NCI-H1436 (cell line): ENCODE measurements at regions not wholly inside any gene's neighbourhood (a gene's known extent, or its start where the extent isn't known, plus 50 kb on each side); places are given as distances from the start of the nearest gene placed in this dataset.
"Not testable (repeated sequence)": the region's sequence is repeated elsewhere in the genome, so short reads cannot be mapped to it uniquely, and the experiment has no call there.

Experiments used
- DNase-seq: peaks from one replicate; lab custom pipeline; 2025; lab: John Stamatoyannopoulos, UW

DNA sequence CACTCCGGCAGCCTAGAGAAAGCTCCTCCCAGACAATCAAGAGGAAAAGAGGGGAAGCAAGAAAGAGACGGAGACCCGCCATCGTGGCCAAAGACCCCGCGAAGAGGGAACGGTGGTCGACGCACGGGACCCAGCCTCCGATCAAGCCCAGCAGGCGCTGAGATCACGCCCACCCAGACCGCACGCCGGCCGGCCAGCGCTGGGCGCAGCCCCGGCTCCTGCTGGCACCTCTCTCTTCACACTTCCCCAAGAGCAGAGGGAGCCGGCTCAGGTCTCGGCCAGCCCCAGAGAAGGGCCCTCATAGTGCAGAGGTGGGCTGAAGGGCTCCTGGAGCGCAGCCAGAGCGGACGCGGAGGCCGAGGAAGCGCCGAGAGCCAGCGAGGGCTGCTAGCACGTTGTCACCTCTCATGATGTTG lies 918.4 kb upstream of the ADAMTS5 start:
- DNase-seq = no peak

DNA sequence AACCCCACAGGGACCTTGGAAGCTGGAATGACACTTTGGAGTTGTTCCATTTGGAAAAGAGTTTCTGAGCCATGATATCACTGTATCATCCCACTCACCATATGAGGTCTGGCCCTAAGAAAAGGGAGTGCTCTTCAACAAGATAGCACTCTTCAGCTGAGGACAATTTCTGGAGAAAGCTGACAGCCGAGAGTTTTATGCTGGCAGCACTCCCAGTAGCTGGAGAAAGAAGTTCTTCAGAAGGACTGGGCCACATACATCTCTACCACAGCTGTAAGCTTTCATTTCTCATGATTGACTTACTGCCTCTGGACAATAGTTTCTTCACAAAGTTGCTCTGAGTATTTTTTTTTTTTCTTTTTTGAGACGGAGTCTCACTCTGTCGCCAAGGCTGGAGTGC lies 914.4 kb upstream of the ADAMTS5 start:
- DNase-seq = not testable (repeated sequence)

DNA sequence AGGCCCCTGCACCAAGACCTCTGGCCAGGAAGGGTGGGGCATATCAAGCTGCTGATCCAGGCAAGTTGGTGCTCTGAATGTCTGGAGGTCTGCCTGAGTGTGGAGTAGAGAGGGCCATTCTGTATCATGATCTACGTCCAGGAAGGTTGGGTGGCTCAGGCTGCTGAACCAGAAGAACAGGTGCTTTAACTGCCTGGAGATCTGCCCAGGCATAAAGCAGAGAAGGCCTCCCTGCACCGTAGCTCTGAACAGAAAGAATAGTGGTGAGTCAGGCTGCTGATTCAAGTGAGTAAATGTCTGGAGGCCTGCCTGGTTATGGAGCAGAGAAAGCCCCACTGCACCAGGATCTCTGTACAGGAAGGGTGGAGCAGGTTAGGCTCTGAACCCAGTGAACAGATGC lies 905.5 kb upstream of the ADAMTS5 start:
- not testable (repeated sequence) for DNase-seq

DNA sequence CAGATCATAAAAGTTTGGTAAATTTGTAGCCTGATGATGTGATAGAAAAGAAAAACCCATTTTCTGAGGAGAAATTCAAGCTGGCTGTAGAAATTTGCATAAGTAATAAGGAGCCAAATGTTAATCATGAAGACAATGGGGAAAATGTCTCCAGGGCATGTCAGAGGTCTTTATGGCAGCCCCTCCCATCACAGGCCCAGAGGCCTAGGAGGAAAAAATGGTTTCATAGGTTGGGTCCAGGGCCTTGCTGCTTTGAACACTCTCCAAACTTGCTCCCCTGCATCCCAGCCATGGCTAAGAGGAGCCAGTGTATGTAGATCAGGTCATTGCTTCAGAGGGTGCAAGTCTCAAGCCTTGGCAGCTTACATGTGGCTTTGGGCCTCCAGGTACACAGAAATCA lies 903.9 kb upstream of the ADAMTS5 start:
- not testable (repeated sequence) for DNase-seq

DNA sequence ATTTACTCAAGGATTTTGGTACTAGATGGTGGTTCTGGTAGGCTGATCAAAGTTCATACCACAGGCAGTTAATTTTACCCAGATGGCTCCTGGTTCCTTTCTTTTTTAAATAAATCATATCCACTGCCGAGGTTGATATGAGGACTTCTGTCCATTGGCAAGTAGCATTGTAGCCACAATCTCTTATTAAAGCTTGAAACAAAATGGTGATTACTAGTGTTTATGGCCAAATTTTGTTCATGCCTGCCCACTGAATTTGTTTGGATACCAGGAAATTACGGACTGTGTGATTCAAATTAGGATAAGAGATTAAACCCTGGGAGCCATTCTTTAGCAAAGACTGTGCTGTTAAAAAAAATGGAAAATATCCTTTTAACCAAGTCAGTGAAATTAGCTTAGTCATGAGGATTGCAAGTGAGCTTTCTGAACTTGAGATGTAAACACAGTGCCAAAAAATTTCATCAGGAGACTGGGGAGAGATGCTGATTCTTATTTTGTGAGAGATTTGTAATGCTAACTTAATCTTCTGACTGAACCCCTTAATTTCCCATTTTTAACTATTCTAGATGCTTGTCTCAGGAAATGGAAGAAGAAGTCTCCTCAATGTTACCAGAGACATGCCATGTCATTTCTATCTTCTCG lies 893.5 kb upstream of the ADAMTS5 start:
- DNase-seq = not testable (repeated sequence)

DNA sequence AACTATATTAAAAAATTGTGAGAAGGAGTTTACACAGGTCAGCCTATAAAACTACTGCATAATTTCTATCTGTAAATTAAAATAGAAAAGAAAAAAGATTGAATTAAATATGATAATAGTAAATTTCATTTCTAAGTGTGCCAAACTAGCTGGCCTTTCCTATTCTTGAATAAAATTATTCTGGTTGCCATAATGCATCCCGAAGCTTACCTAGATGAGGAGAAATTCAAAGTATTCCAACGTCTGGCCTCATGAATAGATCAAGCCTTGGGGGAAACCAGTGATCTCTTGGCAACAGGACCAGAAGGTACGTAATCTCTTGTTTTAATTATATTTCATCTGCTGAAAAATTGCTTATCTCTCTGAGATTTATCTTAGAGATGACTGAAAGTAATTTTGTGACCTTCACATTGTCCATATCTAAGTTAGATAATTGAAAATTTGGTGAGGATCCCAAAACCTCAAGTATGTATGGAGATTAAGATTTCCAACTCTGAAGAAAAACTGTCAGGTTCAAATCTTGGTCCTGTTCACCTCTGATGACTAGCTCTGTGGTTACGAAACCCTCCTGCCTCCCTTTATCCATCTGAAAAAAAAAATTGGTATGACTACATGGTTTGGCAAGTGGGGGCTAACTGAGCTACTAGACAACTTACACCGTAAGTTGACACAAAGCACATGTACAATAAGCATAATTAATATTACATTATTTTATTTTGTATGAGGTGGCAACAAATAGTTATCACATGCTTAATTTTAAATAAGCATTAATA lies 891.4 kb upstream of the ADAMTS5 start:
- not testable (repeated sequence) for DNase-seq

DNA sequence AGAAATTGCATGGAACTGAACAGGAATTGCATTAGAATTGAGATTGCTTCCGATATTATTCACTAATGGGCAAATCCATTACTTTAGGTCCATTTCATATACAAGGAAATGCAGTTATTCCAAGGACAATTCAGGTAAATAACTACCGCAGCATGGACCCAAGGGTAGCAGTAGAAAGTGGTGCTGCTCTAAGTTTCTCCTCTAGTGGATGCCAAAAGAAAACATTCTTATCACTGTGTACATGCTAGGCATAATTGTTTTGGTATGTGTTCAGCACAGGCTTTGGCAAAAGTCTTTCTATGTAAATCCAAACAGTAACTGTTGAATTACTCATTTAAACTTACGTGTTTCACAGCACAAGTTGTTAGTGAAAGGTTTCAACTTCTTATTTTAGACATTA lies 890.1 kb upstream of the ADAMTS5 start:
- not testable (repeated sequence) for DNase-seq

DNA sequence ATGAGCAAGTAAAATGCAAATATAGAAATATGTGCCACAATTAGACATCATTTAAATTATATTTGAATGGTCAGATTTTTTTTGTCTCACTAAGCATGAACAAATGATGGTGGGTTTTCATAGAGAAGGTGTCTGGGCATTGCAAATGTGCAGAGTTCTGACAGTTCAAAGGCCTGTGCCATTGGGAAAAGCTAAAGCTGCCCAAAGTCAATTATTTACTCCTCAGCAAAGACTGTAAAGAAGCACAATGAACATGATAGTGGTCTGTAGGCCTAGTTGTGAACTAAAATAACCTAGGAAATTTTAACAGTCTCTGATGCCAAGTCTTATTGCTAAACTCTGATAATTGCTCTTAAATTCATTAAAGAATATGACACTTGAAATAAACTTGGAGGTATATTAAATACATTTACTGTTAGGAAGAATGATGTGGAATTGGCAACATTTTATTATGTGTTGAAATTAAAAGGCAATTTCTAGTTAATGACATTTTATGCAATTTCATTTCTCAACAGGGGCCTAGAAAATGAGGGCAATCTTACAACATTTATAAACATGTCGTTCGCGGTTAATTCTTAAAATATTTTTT lies 874.3 kb upstream of the ADAMTS5 start:
- no peak for DNase-seq

DNA sequence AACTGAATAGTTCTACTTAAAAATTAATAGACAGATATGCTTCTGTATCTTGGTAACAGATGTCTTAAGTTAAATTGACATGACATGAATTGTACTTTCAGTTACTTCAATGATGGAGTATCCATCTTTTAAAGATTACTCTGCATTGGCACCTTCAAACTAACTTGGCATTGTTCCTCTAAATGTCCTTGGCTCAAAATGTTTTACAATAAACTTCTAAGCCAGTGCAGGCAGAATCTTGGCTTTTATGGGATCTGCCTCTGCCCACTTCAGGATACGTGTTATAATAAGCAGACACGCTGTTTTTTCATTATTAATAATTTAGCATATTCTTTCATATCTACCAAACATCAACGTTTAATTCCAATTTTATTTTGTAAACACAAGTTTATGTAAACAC lies 873.4 kb upstream of the ADAMTS5 start:
- no peak for DNase-seq

DNA sequence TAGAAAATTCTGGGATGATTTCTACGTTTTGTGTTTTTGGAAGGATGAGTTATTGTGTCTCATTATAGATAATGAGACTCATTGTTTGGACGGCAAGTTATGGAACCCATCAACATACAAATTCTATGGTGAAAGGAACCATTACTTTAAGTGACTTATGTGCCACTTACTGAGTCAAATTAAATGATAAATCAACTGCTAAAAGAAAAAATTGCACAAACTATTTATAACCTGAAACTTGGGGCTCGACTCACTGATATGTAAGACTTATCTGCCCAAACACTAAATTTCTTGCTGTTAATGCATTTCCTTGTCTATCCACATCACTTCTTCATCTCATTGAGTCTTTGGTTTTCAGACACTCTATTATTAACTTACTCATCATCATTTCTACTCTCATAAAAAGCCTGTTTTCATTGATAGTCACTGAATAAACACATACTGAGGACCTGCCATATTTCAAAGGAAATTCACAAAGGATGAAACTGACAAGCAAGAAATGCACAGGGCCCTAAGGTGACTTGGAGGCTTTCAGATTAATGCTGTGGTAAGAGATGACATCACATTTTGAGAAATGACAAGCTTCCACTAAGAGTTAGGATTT lies 872.7 kb upstream of the ADAMTS5 start:
- DNase-seq = no peak

DNA sequence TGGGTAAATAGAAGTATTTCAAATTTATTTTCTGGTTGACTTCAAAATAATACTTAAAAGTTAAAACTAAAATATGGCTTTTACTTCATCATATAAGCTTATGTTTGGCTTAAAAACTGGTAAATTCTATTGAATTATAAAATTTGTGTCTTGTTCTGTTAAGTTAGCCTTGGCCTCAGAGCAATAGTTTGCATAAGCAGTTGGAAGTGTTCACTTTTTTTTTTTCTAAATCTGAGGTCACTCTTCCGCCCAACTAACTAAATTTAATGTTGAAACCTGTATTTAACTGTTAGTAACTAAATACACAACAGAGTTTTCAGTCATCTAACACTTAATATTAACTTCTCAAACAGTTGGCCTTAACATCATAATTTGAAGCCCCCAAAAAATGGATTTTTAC lies 871.7 kb upstream of the ADAMTS5 start:
- no peak for DNase-seq

DNA sequence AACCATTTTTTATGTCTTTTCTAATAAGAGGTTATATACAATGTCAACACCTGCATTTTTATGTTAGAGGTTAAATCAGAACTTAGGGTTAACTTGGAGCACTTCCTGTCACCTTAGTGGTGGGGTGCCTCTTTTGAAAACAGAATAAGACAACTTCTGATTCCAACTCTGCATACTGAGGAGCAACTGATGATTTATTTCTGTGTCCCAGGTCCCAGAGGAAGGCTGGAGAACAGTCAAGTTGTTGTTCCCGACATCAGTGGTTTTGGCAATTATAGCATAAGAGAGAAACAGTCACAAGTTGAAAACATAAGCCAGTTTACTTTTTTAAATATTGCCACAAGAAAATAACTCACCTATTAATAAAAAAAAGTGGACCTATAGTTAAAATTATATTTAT lies 871.0 kb upstream of the ADAMTS5 start:
- DNase-seq = no peak

DNA sequence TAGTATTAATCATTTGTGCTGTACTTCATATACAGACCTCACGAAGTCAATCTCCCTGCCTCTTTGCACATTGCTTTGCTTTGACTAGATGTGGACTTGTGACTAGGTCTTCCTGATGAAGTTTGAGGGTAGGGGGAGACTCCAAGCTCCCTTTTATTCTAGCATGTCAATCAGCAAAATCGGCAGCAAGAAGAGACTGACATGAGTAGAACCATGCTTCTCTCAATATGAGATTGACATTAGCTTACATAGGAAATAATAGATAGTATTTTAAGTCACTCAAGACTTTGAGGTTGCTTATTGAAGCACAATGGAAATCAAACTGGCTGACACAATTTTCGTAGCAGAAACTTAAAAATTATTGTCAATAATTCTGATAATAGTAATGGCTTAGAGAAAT lies 866.4 kb upstream of the ADAMTS5 start:
- DNase-seq = no peak

DNA sequence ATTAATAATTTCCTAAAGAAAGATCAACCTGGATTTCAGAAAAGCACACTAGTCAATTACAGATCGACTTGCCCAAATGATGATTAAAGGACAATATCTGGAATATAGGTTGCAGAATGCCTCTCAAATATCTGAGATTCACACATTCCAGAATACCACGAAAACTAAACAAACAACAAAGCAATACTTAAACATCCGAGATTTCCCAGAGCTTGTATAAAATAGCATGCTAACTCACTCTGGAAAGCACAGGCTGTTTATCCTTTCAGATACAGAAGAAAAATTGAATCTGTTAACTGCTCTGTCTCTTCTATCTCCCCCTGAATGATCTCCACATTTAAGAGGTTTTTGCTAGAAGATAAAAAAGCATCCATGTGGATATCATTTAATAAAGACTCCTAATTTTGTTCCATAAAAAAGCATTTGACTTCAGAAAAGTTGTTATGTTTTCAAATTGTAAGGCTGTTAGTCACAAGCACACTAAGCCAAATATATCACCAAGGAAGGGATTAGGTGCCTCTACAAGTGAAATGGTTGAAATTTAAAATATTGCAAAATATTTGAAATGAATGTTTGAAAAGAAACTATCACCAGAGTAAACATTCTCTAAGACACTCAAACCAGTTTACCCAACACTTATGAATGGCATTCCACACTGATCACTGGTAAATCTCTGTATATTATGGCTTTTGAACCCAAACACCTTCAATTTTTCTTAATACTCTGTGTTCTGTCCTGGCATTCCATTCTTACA lies 865.1 kb upstream of the ADAMTS5 start:
- no peak for DNase-seq

DNA sequence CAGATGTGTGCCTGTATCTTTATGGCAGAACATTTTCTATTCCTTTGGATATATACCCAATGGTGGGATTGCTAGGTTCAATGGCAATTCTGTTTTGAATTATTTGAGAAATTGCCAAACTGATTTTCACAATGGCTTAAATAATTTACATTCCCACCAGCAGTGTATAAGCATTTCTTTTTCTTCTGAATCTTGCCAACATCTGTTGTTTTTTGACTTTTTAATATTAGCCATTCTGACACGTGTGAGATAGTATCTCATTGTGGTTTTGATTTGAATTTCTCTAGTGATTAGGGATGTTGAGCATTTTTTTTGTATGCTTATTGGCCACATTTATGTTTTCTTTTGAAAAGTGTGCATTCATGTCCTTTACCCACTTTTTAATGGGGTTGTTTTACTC lies 864.3 kb upstream of the ADAMTS5 start:
- no peak for DNase-seq

DNA sequence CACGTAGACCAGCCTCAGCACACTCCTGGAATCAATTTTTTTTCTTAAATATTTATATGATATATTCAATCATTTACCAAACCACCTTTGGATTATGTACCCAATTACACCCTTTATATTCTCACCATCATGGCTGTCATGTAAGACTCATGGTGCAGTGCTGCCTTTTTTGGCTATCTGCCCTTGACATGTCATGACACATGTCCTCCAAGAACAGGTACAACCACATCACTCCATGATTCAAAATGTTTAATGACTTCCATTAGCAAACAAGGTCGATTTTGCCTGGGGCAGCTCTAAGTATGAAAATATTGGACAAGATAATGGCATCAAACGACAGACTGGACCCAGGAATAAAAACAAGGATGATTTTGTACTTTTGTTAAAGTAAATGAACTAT lies 861.1 kb upstream of the ADAMTS5 start:
- no peak for DNase-seq

DNA sequence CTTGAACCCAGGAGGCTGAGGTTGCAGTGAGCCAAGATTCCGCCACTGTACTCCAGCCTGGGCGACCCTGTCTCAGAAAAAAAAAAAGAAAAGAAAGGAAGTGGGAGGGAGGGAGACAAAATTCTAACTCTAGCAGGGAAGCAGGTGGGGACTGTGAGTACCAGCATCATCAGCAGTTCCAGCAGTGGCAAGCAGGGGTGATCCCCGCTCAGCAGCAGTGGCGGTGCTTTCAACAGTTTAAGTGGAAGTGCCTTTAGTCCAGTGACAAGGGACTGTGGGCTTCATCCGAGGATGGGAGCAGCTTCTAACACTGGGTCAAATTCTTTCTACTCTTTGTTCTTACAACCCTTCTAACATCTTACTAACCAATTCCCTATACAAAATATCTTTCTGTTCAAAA lies 858.1 kb upstream of the ADAMTS5 start:
- DNase-seq = no peak

DNA sequence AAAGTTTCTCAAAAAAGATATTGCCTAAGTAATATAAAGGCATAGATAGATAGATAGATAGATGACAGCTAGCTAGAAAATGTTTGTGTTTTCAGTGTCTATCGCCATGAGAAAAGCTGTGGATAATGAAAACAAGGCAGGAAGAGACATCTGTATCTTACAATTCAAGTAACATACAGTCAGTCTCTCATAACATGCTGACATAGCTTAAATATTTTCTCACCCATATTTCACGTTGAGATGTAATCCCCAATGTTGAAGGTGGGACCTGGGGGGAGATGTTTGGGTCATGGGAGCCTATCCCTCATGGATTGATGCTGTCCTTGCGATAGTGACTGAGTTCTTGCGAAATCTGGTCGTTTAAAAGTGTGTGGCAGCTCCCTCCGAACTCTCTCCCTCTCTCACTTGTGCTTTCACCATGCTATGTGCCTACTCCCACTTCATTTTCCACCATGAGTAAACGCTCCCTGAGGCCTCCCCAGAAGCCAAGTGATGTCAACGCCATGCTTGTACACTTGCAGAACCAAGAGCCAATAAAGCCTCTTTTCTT lies 856.8 kb upstream of the ADAMTS5 start:
- no peak for DNase-seq

DNA sequence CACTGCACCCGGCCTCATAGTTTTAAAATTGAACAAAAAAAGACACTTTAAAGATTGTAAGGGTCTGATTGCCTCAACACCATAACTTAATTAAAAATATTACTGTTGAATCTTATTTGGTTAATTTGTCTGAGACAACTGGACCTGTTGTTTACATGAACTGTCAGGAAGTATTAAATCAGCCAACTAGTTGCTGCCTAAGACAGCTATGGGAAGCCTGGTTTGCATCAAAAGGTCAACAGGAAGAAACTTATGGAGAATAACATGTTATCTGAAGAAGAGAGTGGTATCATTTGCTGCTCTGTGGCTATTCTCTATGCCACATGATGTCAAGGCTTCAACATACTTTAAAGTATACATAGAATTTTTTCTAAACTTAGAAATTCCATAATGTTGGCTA lies 853.5 kb upstream of the ADAMTS5 start:
- no peak for DNase-seq

DNA sequence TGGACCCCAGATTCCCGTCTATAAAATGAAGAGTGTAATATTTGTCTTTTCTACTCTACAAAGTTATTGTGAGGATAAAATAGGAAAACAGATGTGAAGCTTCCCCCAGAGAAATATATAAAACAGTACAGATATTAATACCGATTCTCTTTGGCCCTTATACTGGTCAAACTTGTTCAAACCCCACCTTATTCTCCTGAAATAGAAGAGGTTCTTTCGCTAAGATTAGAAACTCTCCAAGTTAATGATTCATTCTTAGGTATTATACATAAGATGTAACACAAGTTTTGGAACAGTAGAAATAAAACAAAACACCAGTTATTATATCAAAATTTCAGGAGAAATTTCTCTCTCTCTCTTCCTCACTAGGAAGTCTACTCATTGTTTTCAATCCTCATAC lies 852.4 kb upstream of the ADAMTS5 start:
- no peak for DNase-seq

DNA sequence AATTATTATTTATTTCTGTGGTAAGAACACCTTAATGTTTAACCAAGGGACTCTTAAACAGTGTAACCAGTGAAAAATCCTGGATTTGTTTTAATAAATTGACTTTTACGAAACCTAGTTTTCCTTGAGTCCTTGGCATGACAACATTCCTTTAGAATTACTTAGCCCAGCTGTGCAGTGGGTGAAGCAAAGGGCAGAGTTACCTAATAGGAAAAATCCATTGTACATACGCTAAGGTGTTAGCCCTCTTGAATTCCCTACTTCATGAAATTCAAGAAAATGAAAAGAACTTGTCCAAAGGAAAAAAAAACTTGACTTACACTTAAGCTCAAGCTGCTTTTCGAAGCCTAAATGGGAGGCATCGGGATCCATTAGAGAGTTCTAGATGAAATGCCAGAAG lies 852.0 kb upstream of the ADAMTS5 start:
- DNase-seq = no peak
